PFSK-1 (cell line): ENCODE measurements at regions not wholly inside any gene's neighbourhood (a gene's known extent, or its start where the extent isn't known, plus 50 kb on each side); places are given as distances from the start of the nearest gene placed in this dataset.

ENCODE experiments used
- FOXP2 ChIP-seq: optimal IDR thresholded peaks from 2 replicates; pipeline ENCODE3; 2011; ENCODE audit warnings: borderline replicate concordance, control low read depth, inconsistent platforms; ENCODE audit not compliant: insufficient read depth; ENCODE audit errors: extremely low read length, extremely low read depth
- POLR2AphosphoS5 ChIP-seq: IDR thresholded peaks from 2 replicates; pipeline ENCODE4 v1.6.1; 2012; ENCODE audit warnings: low read depth, mild to moderate bottlenecking, control low read depth, low read length, moderate library complexity
- REST ChIP-seq, 2 experiments: IDR thresholded peaks; 2 replicates each; pipeline versions ENCODE4 v1.6.1 to v1.8.0; 2011 to 2012; ENCODE audit warnings: low read depth in 2 of 2, low read length in 2 of 2, control low read depth in 1 of 2, inconsistent platforms in 1 of 2, mild to moderate bottlenecking in 1 of 2, moderate library complexity in 1 of 2; ENCODE audit not compliant: insufficient read depth in 1 of 2
- SIN3A ChIP-seq: IDR thresholded peaks from 2 replicates; pipeline ENCODE4 v1.6.1; 2012; ENCODE audit warnings: mild to moderate bottlenecking, low read length, moderate library complexity, borderline replicate concordance; ENCODE audit not compliant: insufficient read depth
- TAF1 ChIP-seq: IDR thresholded peaks from 2 replicates; pipeline ENCODE4 v1.6.1; 2012; ENCODE audit warnings: low read length, control low read depth, borderline replicate concordance; ENCODE audit not compliant: insufficient read depth

DNA sequence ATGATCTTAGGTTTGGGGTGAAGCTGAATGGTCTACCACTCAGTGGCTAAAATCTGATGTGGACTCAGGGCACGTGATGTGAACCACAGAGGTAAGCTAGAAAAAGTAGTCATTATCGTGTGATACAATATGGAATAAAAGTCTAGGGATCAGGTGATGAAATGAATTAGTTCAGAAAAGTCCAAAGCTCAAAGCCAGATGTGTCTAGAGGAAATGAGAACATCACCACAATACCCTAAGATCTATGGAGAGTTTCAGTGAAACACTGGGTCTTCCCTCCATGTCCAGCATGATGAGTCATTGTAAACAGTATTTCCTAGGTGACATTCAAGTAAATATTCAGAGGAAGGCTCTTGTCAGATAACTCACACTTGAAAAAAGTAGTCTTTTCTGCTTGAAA lies 1257.4 kb upstream of the ZEB2 start:
- no peak for TF ChIP-seq REST (IDR thresholded peaks at IDR 0.05; ENCODE audit: insufficient read depth in 1 of 2, low read depth in 2 of 2, low read length in 2 of 2)
- TF ChIP-seq POLR2AphosphoS5: no peak
- TF ChIP-seq FOXP2: no peak
- no peak for TF ChIP-seq TAF1
- TF ChIP-seq SIN3A: no peak

DNA sequence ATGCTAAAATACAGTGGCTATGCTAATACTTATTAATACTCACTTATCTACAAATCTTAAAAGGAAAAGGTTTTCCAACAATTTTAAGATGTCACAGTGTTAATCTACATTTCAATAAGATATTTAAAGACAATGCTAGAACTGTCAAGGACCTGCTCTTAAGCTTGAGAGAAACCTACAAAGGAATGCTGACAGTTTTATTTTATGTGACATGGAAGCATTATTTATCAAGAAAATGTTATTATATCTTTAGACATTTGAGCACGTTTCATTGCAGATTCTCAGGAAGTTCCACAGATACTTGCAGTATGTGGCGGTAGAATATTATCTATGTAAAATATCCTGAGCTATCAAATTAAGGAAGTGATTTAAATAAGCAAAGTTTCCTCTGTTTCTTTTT lies 1255.7 kb upstream of the ZEB2 start:
- TF ChIP-seq POLR2AphosphoS5 (no peak), TAF1 (no peak), REST (IDR thresholded peaks at IDR 0.05; ENCODE audit: insufficient read depth in 1 of 2, low read depth in 2 of 2, low read length in 2 of 2) (no peak), SIN3A (no peak), FOXP2 (no peak)

- no peak for TF ChIP-seq SIN3A
- no peak for TF ChIP-seq POLR2AphosphoS5
- TF ChIP-seq FOXP2: no peak
- no peak for TF ChIP-seq REST (IDR thresholded peaks at IDR 0.05; ENCODE audit: insufficient read depth in 1 of 2, low read depth in 2 of 2, low read length in 2 of 2)
- TF ChIP-seq TAF1: no peak
These were observed 1251.6 kb upstream of the ZEB2 start for GRCh38 chr2:145771525-145771924.

DNA sequence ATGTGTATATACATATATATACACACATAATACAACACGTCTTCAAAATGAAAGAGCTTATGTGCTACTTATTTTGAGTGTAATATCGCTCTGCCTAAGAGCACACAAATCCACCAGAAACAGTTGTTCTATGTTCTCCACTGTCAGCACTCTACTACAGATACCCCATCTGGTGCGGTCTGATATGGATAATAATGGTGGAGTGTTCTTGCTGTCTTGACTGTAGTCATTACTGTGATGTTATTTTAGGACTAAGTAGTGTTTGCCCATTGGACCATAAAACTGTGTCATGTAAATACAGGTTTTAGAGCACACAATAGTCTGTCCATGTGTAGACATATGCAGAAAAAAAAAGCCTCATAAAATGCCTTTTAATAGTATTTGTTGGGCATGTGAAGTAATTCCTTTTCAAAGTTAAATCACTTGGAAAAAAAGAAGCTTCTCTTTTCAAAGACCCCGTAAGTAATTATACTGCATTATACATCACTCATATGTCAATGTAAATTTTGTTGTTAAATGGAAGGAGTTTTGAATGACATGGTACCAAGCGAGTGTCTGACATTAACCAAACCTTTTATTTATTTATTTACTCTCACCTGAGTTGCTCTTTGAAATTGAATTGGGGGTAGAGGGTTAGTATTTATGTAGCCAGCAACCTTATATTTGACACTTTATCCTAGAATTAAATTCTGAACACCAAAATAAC lies 1249.2 kb upstream of the ZEB2 start:
- TF ChIP-seq SIN3A: no peak
- TF ChIP-seq TAF1: no peak
- no peak for TF ChIP-seq REST (IDR thresholded peaks at IDR 0.05; ENCODE audit: insufficient read depth in 1 of 2, low read depth in 2 of 2, low read length in 2 of 2)
- no peak for TF ChIP-seq FOXP2
- no peak for TF ChIP-seq POLR2AphosphoS5

GRCh38 chr2:145765874-145766273 lies 1246.0 kb upstream of the ZEB2 start:
- TF ChIP-seq SIN3A (no peak), REST (IDR thresholded peaks at IDR 0.05; ENCODE audit: insufficient read depth in 1 of 2, low read depth in 2 of 2, low read length in 2 of 2) (no peak), POLR2AphosphoS5 (no peak), FOXP2 (no peak), TAF1 (no peak)
